C4-2B (cell line): ENCODE measurements at regions not wholly inside any gene's neighbourhood (a gene's known extent, or its start where the extent isn't known, plus 50 kb on each side); places are given as distances from the start of the nearest gene placed in this dataset.

Source experiments
- H3K27ac ChIP-seq: fragments of 450-650 bp; 2 replicates; pipeline ENCODE4 v1.5.1; 2017
- CTCF ChIP-seq: fragments of 450-650 bp; conservative IDR thresholded peaks from 2 replicates; pipeline ENCODE4 v1.5.1; 2017; ENCODE audit warnings: mild to moderate bottlenecking
- ZFX ChIP-seq: fragments of 450-650 bp; IDR thresholded peaks from 2 replicates; pipeline ENCODE4 v1.6.1; 2017

GRCh38 chr6:26301638-26302037 is 63.4 kb upstream of the BTN3A2 start:
- TF ChIP-seq CTCF, result no peak
- TF ChIP-seq ZFX, result no peak
- H3K27ac ChIP-seq, result no peak overlapping the region

- no peak overlapping the region for H3K27ac ChIP-seq
- no peak for TF ChIP-seq ZFX
- no peak for TF ChIP-seq CTCF
These were observed 61.9 kb upstream of the BTN3A2 start for GRCh38 chr6:26302941-26303559.

DNA sequence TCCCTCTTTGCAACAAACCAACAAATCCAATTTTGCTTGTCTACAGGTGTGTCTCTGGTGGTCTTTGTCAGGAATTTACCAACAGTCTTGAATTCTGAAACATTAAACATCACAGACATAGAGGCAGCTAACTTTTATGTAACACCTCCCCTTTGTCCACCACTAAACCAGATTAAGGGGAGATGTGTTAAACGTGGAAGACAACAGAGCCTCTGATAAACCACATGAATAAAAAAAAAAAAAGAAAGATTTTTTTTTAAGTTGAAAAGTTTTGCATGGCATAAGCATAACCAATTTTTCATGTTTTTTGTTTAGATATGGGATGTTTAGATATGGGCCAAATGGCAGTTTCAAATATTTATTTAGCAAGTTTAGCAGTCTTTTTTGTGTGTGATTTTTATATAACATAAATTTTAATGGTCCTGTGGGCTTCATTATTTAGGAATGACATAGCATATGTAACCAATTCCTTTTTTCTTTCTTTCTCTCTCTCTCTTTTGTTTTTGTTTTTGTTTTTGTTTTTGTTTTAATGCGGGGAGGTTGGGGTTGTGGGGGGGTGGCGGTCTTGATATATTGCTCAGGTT is 60.7 kb upstream of the BTN3A2 start:
- no peak for TF ChIP-seq CTCF
- TF ChIP-seq ZFX, result no peak
- no peak overlapping the region for H3K27ac ChIP-seq

DNA sequence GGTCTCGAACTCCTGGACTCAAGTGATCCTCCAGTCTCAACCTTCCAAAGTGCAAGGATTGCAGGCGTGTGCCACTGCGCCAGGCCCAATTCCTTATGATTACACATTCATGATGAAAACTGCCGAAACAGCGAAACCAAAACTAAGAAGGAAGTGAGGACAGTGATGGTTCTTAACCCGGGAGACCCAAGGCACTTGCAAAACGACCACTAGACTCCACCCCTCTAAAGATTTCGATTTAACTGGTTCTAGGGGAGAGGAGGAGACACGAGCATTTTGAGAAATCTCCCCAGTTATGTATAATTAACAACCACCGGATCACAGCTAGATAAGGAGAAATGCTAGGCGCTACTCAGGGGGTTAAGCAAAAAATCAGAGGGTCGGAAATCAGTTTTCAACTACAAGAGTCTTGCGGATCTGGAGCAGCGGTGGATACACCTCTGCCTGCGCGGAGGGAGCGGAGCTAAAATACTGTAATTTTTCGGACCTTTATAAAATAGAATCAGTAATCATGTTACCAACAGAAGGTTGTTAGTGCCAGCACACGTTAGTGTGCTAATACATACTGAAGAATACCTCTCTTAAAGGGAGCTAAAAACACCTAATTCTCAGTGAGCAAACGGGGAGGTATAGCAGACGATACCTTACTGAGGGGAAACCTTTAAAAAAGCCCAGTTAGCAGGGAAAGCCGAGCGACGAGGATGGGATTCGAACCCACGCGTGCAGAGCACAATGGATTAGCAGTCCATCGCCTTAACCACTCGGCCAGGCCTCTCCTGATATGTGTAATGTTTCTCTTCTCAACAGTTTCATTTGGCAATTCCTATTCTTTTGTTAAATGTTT is 60.0 kb upstream of the BTN3A2 start:
- TF ChIP-seq ZFX, result no peak
- H3K27ac ChIP-seq, result no peak overlapping the region

DNA sequence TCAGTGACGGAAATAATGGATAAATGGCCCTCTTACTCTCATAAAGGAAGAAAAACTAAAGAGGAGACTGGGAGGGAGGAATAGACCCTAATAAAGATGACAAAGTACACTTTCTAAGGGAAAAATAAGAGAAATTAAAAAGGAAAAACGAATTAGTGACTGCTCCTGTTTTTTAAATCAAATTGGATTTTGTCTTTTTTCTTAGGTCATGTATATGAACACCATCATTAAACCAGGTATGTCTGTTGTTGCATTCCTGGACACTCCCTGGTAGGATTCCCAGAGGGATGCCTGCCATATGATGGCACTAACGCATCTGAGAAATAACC is 59.4 kb upstream of the BTN3A2 start:
- TF ChIP-seq ZFX (no peak), CTCF (no peak)
- H3K27ac ChIP-seq, result no peak overlapping the region

- TF ChIP-seq ZFX (no peak), CTCF (no peak)
- H3K27ac ChIP-seq, result no peak overlapping the region
These were observed 58.8 kb upstream of the BTN3A2 start for GRCh38 chr6:26306232-26306631.

- TF ChIP-seq CTCF (no peak), ZFX (no peak)
- H3K27ac ChIP-seq, result no peak overlapping the region
These were observed 57.1 kb upstream of the BTN3A2 start for GRCh38 chr6:26307850-26308249.
